Pancreas (tissue), 10 donors: ENCODE measurements at regions not wholly inside any gene's neighbourhood (a gene's known extent, or its start where the extent isn't known, plus 50 kb on each side); places are given as distances from the start of the nearest gene placed in this dataset.

Experiments used
- ATAC-seq, 4 donors: fragments of 200-7000 bp; cut with Tn5 transposase; one replicate each; pipeline versions ENCODE4 v1.8.0 to v1.9.1; 2020; ENCODE audit warnings: mild to moderate bottlenecking in 4 of 4, moderate library complexity in 4 of 4
- DNase-seq, 6 donors: peaks; one replicate each; pipeline ENCODE4 v3.0.0-alpha.2; 2020
- FAIRE-seq: peaks from 2 replicates; lab custom pipeline; 2012; peaks lifted over from hg19 to GRCh38; lab: Jason Lieb, UNC
- H3K27ac ChIP-seq, 4 donors: fragments of 200-600 bp; sonication (generic); 1 replicate in 3 of 4; 2 replicates in 1 of 4; pipeline versions ENCODE4 v1.5.0 to v1.8.0; 2020
- H3K27me3 ChIP-seq, 4 donors: fragments of 200-600 bp; one replicate each; pipeline ENCODE4 v1.8.0; 2021
- H3K36me3 ChIP-seq, 3 donors: fragments of 200-600 bp; sonication (generic) in 1 of 3; one replicate each; pipeline versions ENCODE4 v1.5.0 to v1.8.0; 2020 to 2021
- H3K4me1 ChIP-seq, 3 donors: fragments of 200-600 bp; one replicate each; pipeline ENCODE4 v1.8.0; 2021
- H3K4me3 ChIP-seq, 4 donors: fragments of 200-600 bp; sonication (generic) in 2 of 4; one replicate each; pipeline versions ENCODE4 v1.5.0 to v1.8.0; 2020 to 2021
- H3K9me3 ChIP-seq, 4 donors: fragments of 200-600 bp; one replicate each; pipeline ENCODE4 v1.8.0; 2021
- WGBS, 2 donors: extraction: QIAGEN DNeasy Blood & Tissue Kit; methylation state at CpG; one replicate each; pipeline ENCODE4 v1.1.7; 2013; 5-methylcytosine and 5-hydroxymethylcytosine counted together
- intact Hi-C, 3 donors: fragments of 100-400 bp; cut with DNase I; formaldehyde crosslinking; loops; one replicate each; pipeline versions ENCODE4 v1.11.1 to v1.14.2; 2022
- TF ChIP-seq, protein P1 (sequence below), 4 donors: fragments of 200-600 bp; sonication (generic) in 3 of 4; IDR thresholded peaks; one replicate each; pipeline versions ENCODE4 v1.5.0 to v1.8.0; 2021; ENCODE audit warnings: antibody characterized with exemption in 4 of 4
- donor health status: healthy with polysubstance abuse.
- donor health status: DM: no; HTN: no; CAD: no; lungs with moderate emphysema.
- donor health status: DM: no; HTN: no; CAD: no.
- donor health status: control.
- donor health status: control.
- donor health status: Bipolar disorder and iron deficiency.
- donor health status: DM: yes; HTN: yes; CAD: no.
- donor health status: DM: no; HTN: no; CAD: no.
- donor health status: DM: no; HTN: no; CAD: no.
- donor health status: DM: yes; HTN: yes; CAD: no.

GRCh38 chr7:10082896-10083295, 890.8 kb upstream of the PHF14 start:
- H3K27me3 ChIP-seq = no peaks in the 10 kb centered on the region
- WGBS, 2 donors = 68 to 70% methylated on average over 4 of the region's 4 CpGs
- intact Hi-C loops = no loop called here
- H3K4me3 ChIP-seq = no peak overlapping the region
- no peaks in the 10 kb centered on the region for H3K36me3 ChIP-seq
- ATAC-seq (no peak), DNase-seq (no peak), FAIRE-seq (no peak)
- H3K27ac ChIP-seq = no peak overlapping the region
- TF ChIP-seq, protein P1, sequence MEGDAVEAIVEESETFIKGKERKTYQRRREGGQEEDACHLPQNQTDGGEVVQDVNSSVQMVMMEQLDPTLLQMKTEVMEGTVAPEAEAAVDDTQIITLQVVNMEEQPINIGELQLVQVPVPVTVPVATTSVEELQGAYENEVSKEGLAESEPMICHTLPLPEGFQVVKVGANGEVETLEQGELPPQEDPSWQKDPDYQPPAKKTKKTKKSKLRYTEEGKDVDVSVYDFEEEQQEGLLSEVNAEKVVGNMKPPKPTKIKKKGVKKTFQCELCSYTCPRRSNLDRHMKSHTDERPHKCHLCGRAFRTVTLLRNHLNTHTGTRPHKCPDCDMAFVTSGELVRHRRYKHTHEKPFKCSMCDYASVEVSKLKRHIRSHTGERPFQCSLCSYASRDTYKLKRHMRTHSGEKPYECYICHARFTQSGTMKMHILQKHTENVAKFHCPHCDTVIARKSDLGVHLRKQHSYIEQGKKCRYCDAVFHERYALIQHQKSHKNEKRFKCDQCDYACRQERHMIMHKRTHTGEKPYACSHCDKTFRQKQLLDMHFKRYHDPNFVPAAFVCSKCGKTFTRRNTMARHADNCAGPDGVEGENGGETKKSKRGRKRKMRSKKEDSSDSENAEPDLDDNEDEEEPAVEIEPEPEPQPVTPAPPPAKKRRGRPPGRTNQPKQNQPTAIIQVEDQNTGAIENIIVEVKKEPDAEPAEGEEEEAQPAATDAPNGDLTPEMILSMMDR (IDR thresholded peaks at IDR 0.05) = no peak
- H3K9me3 ChIP-seq = no peaks in the 10 kb centered on the region
- H3K4me1 ChIP-seq = no peaks in the 10 kb centered on the region

DNA sequence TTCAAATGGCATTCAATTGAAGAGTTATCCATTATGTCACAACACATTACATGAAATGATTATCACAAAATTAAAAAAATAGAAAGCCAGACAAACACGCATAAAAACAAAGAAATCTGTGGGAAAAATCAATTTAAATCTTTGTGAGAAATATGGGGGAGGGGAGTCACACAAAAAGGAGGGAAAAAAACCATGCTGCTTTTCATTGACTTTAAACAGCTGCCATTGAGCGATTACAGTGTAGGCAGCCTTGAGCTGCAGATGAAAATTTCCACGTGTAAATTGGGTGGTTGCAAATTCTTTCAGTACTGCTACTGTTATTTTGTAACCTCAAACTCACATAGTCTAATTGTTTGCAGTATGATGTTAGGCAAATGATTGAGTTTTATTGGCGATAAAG, 889.9 kb upstream of the PHF14 start:
- Histone ChIP-seq H3K36me3 (no peaks in the 10 kb centered on the region), H3K27ac (no peak overlapping the region), H3K4me3 (no peak overlapping the region), H3K9me3 (no peaks in the 10 kb centered on the region), H3K27me3 (no peaks in the 10 kb centered on the region), H3K4me1 (no peaks in the 10 kb centered on the region)
- FAIRE-seq (no peak), DNase-seq (no peak), ATAC-seq (no peak)
- TF ChIP-seq, protein P1 (IDR thresholded peaks at IDR 0.05) = no peak
- 22 to 23% methylated on average over 4 of the region's 4 CpGs for WGBS, 2 donors
- intact Hi-C loops = no loop called here

GRCh38 chr7:10085231-10085630, 888.4 kb upstream of the PHF14 start:
- no peak for ATAC-seq
- WGBS, 2 donors = 91 to 93% methylated on average over 9 of the region's 9 CpGs
- no peak overlapping the region for H3K27ac ChIP-seq
- TF ChIP-seq, protein P1 (IDR thresholded peaks at IDR 0.05) = no peak
- no peaks in the 10 kb centered on the region for H3K36me3 ChIP-seq
- H3K9me3 ChIP-seq = no peaks in the 10 kb centered on the region
- no peak overlapping the region for H3K4me3 ChIP-seq
- H3K27me3 ChIP-seq = no peaks in the 10 kb centered on the region
- no peak for FAIRE-seq
- intact Hi-C loops = no loop called here
- H3K4me1 ChIP-seq = no peaks in the 10 kb centered on the region
- DNase-seq = no peak

DNA sequence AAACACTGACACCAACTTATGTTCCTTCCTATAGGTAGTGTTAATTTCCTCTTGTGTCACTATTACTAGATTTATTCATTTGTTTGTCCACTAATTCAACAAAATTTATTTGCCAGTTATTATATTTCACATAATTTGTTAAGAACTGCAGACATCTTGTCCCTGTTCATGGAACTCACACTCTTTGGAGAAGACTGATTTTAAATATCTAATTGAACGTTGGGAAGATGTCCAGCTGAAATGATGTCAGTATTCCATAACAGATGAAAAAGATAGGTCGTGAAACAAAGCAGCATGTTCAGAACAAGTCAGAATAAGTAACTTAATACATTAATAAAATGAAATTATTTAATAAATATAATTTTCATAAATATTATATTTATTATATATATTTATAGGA, 873.1 kb upstream of the PHF14 start:
- H3K4me3 ChIP-seq = no peak overlapping the region
- no peak overlapping the region for H3K27ac ChIP-seq
- no peaks in the 10 kb centered on the region for H3K9me3 ChIP-seq
- no peaks in the 10 kb centered on the region for H3K27me3 ChIP-seq
- no peak for DNase-seq
- FAIRE-seq = no peak
- WGBS, 2 donors = 59 to 63% methylated on average over 2 of the region's 2 CpGs
- H3K36me3 ChIP-seq = no peaks in the 10 kb centered on the region
- TF ChIP-seq, protein P1 (IDR thresholded peaks at IDR 0.05) = no peak
- H3K4me1 ChIP-seq = no peaks in the 10 kb centered on the region
- intact Hi-C loops = no loop called here
- no peak for ATAC-seq

DNA sequence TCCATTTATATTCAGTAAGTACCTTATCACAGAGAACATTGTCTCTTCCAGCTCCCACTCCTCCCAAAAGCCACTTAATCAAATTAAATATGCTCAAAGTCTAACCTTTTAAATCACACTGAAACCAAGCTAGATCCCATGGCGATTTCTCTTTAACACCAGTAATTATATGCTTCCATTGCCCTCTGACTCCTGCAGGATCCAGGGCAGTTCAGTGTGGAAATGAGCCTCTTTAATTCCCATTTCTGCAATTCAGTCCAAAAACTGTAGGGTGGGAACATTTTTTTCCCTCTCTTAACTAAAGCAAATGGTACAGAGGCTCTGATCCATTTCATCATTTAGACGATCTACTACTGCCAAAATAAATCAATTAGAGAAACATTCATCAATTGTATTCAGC, 872.3 kb upstream of the PHF14 start:
- intact Hi-C loops = no loop called here
- 54 to 67% methylated on average over 2 of the region's 2 CpGs for WGBS, 2 donors
- Histone ChIP-seq H3K4me3 (no peak overlapping the region), H3K27ac (no peak overlapping the region), H3K9me3 (no peaks in the 10 kb centered on the region), H3K4me1 (peaks cover 0 to 5% (median 2%) of the 10 kb centered on the region in 3 donors), H3K27me3 (no peaks in the 10 kb centered on the region), H3K36me3 (no peaks in the 10 kb centered on the region)
- TF ChIP-seq, protein P1 (IDR thresholded peaks at IDR 0.05) = no peak
- ATAC-seq (no peak), FAIRE-seq (no peak), DNase-seq (no peak)
